BJ (cell line): ENCODE measurements at regions not wholly inside any gene's neighbourhood (a gene's known extent, or its start where the extent isn't known, plus 50 kb on each side); places are given as distances from the start of the nearest gene placed in this dataset.

Experiments used
- CTCF ChIA-PET: fragments of 350-600 bp; formaldehyde crosslinking; extraction: SDS; loops from one replicate; lab custom pipeline; 2021; ENCODE audit warnings: antibody characterized with exemption, inconsistent platforms; lab: Yijun Ruan, JAX
- POLR2A ChIA-PET: fragments of 300-600 bp; sonication (Branson Sonifier 250); formaldehyde crosslinking; extraction: SDS; loops from one replicate; lab custom pipeline; 2021; ENCODE audit warnings: antibody characterized with exemption; lab: Charles Lee
- DNase-seq: peaks from one replicate; pipeline ENCODE4 v3.0.0-alpha.2; 2011; ENCODE audit warnings: low read depth
- H3K27me3 ChIP-seq: 2 replicates; pipeline ENCODE4 v1.6.0; 2011; ENCODE audit warnings: low read length; ENCODE audit not compliant: control insufficient read depth, insufficient read depth
- H3K36me3 ChIP-seq: 2 replicates; pipeline ENCODE4 v1.5.1; 2011; ENCODE audit warnings: low read length; ENCODE audit not compliant: control insufficient read depth, insufficient read depth
- H3K4me3 ChIP-seq: 2 replicates; pipeline ENCODE4 v1.5.1; 2011; ENCODE audit warnings: low read depth, mild to moderate bottlenecking, control low read depth, low read length
- TF ChIP-seq, protein P1 (sequence below): IDR thresholded peaks from 2 replicates; pipeline ENCODE4 v1.5.1; 2011; ENCODE audit warnings: low read depth, mild to moderate bottlenecking, control low read depth, inconsistent platforms, low read length, moderate library complexity; ENCODE audit not compliant: insufficient read depth

DNA sequence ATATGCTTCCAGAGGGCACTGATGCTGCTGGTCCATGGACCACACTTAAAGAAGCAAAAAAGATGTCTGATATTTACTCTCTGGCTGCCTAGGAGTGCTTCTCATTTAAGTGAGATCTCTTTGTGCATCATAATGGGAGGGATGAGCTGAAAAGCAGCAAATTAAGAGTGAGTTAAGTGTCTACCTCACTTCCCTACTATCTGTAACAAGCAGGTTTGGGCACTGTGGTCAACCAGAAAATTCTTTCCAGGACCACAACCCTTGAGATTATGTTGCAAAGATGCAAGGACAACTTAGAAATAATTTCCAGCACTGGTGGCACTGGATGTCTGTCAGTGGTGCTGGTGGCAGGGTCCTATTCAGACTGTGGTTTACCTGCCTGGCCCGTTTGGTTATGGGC lies 52.1 kb upstream of the USPL1 start:
- no peaks in the 10 kb centered on the region for H3K36me3 ChIP-seq
- no peak overlapping the region for H3K4me3 ChIP-seq
- POLR2A ChIA-PET = no interaction called here
- CTCF ChIA-PET = interaction anchor here (1.2 kb wide), 1 partner anchor 13 kb away, joined by 3 read pairs; no protein-coding TSS in a partner anchor
- DNase-seq = no peak
- TF ChIP-seq, protein P1, sequence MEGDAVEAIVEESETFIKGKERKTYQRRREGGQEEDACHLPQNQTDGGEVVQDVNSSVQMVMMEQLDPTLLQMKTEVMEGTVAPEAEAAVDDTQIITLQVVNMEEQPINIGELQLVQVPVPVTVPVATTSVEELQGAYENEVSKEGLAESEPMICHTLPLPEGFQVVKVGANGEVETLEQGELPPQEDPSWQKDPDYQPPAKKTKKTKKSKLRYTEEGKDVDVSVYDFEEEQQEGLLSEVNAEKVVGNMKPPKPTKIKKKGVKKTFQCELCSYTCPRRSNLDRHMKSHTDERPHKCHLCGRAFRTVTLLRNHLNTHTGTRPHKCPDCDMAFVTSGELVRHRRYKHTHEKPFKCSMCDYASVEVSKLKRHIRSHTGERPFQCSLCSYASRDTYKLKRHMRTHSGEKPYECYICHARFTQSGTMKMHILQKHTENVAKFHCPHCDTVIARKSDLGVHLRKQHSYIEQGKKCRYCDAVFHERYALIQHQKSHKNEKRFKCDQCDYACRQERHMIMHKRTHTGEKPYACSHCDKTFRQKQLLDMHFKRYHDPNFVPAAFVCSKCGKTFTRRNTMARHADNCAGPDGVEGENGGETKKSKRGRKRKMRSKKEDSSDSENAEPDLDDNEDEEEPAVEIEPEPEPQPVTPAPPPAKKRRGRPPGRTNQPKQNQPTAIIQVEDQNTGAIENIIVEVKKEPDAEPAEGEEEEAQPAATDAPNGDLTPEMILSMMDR = no peak
- H3K27me3 ChIP-seq = no peaks in the 10 kb centered on the region

DNA sequence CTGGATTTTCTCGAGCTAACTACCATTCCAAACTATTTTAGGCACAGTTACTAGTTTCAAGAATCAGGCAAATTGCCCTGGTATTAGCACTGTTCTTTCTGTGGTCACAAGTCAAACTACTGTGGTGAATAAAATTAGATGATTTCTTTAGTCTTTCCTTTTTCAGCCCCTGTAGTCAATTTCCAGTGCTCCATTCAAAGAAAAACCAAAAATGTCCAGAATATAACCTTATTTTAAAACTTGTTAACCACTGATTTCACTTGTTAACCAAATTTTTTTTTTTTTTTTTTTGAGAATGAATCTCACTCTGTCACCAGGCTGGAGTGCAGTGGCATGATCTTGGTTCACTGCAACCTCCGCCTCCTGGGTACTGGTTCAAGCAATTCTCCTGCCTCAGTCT lies 50.6 kb upstream of the USPL1 start:
- TF ChIP-seq, protein P1 = no peak
- CTCF ChIA-PET = interaction anchor here (0.6 kb wide), 1 partner anchor 57 kb away, joined by 3 read pairs; no protein-coding TSS in a partner anchor
- H3K4me3 ChIP-seq = no peak overlapping the region
- no peaks in the 10 kb centered on the region for H3K36me3 ChIP-seq
- H3K27me3 ChIP-seq = no peaks in the 10 kb centered on the region
- DNase-seq = no peak
- POLR2A ChIA-PET = no interaction called here
